Heart right ventricle (tissue), 16 donors: ENCODE measurements at regions not wholly inside any gene's neighbourhood (a gene's known extent, or its start where the extent isn't known, plus 50 kb on each side); places are given as distances from the start of the nearest gene placed in this dataset.
A peak's percentile ranks its signal among the peaks of the same experiment; 100 is the strongest.

Experiments used
- ATAC-seq, 8 donors: fragments of 200-7000 bp; cut with Tn5 transposase; one replicate each; pipeline ENCODE4 v1.9.1; 2020; ENCODE audit warnings: mild to moderate bottlenecking in 8 of 8, moderate library complexity in 8 of 8, moderate number of reproducible peaks in 1 of 8
- DNase-seq, 2 donors: peaks; one replicate each; pipeline ENCODE4 v3.0.0-alpha.2; 2020
- H3K27ac ChIP-seq, 10 donors: fragments of 200-600 bp; sonication (generic) in 2 of 10; one replicate each; pipeline versions ENCODE4 v1.5.0 to v1.8.0; 2020 to 2022; ENCODE audit warnings: mild to moderate bottlenecking in 3 of 10
- H3K27me3 ChIP-seq, 7 donors: fragments of 200-600 bp; one replicate each; pipeline ENCODE4 v1.8.0; 2021 to 2022; ENCODE audit warnings: mild to moderate bottlenecking in 2 of 7
- H3K36me3 ChIP-seq, 9 donors: fragments of 200-600 bp; sonication (generic) in 1 of 9; one replicate each; pipeline versions ENCODE4 v1.5.0 to v1.8.0; 2020 to 2022; ENCODE audit warnings: mild to moderate bottlenecking in 2 of 9
- H3K4me1 ChIP-seq, 9 donors: fragments of 200-600 bp; sonication (generic) in 1 of 9; one replicate each; pipeline versions ENCODE4 v1.5.0 to v1.8.0; 2020 to 2022; ENCODE audit warnings: mild to moderate bottlenecking in 4 of 9
- H3K4me3 ChIP-seq, 10 donors: fragments of 200-600 bp; sonication (generic) in 2 of 10; one replicate each; pipeline versions ENCODE4 v1.5.0 to v1.8.0; 2020 to 2022; ENCODE audit warnings: mild to moderate bottlenecking in 7 of 10, moderate library complexity in 2 of 10
- H3K9me3 ChIP-seq, 11 donors: fragments of 200-600 bp in 10 of 11; sonication (generic) in 2 of 11; one replicate each; pipeline versions ENCODE4 v1.5.0 to v1.8.0; 2013 to 2022; ENCODE audit warnings: mild to moderate bottlenecking in 2 of 11, control low read depth in 1 of 11, moderate library complexity in 1 of 11
- CTCF ChIP-seq, 9 donors: fragments of 200-600 bp; sonication (generic) in 2 of 9; IDR thresholded peaks; one replicate each; pipeline versions ENCODE4 v1.5.0 to v1.8.0; 2021 to 2022; ENCODE audit warnings: antibody characterized with exemption in 9 of 9, mild to moderate bottlenecking in 5 of 9, moderate library complexity in 1 of 9
- WGBS, 2 donors: extraction: QIAGEN DNeasy Blood & Tissue Kit; methylation state at CpG; one replicate each; pipeline ENCODE4 v1.1.7; 2013; ENCODE audit warnings: inconsistent platforms in 1 of 2; 5-methylcytosine and 5-hydroxymethylcytosine counted together
- intact Hi-C, 10 donors: fragments of 100-400 bp; cut with DNase I; formaldehyde crosslinking; loops; one replicate each; pipeline versions ENCODE4 v1.11.1 to v1.14.2; 2022
- donor health status: Arrhythmogenic right ventricular cardiomyopathy.
- donor health status: ischemic (EF 13 %, LVEDD 7.1; RV severe dilation, severe dysfunction).
- donor health status: healthy with polysubstance abuse.
- donor health status: DM: no; HTN: yes; CAD: no.
- donor health status: DM: no; HTN: no; CAD: no.
- donor health status: ischemic (EF 25% LVEDD 6.9; RV normal size, moderate dysfunction).
- donor health status: ischemic (EF 25% LVEDD 5.7; RV mildly dilated, moderate dysfunction).
- donor health status: healthy.
- donor health status: DM: yes; HTN: yes; CAD: no.
- donor health status: Ischemic cardiomyopathy.
- donor health status: ischemic (EF 35%, LVEDD 5.7; RV mildly dilated, moderate dysfunction).
- donor health status: nonischemic (EF 11% LVEDD 7.7; RV severe dilation, severe dysfunction).
- donor health status: DM: yes; HTN: yes; CAD: no.
- donor health status: PGD.
- donor health status: ischemic (EF 29% LVEDD 5.4; RV normal size, mild dysfunction).
- donor health status: nonischemic (EF 23%, LVEDD 6.1; RV moderate dilation, normal function).

- H3K4me1 ChIP-seq, result peaks cover 0 to 21% (median 4%) of the 10 kb centered on the region in 9 donors
- DNase-seq (no peak), ATAC-seq (no peak)
- no peak overlapping the region for H3K27ac ChIP-seq
- no peaks in the 10 kb centered on the region for H3K36me3 ChIP-seq
- 82 to 87% methylated on average over 3 of the region's 3 CpGs for WGBS, 2 donors
- peaks cover 0 to 10% (median 0%) of the 10 kb centered on the region in 11 donors for H3K9me3 ChIP-seq
- TF ChIP-seq CTCF (IDR thresholded peaks at IDR 0.05), result no peak
- intact Hi-C loops, result no loop called here
- H3K27me3 ChIP-seq, result no peaks in the 10 kb centered on the region
- no peak overlapping the region for H3K4me3 ChIP-seq
These were observed 213.6 kb upstream of the TBX20 start for GRCh38 chr7:35467456-35467978.

- Histone ChIP-seq H3K4me1 (peaks cover 0 to 21% (median 4%) of the 10 kb centered on the region in 9 donors), H3K4me3 (peak overlapping the region in 1 of 10 donors; percentile 7), H3K27ac (peak overlapping the region; percentile 29 to 90 (median 76)), H3K36me3 (no peaks in the 10 kb centered on the region), H3K27me3 (no peaks in the 10 kb centered on the region), H3K9me3 (peaks cover 0 to 10% (median 0%) of the 10 kb centered on the region in 11 donors)
- no peak for TF ChIP-seq CTCF (IDR thresholded peaks at IDR 0.05)
- intact Hi-C loops, result loop anchor here in 1 of 10 donors (2.0 kb wide), 1 partner anchor 19 kb away; no protein-coding TSS in a partner anchor
- 21 to 37% methylated on average over 18 of the region's 18 CpGs for WGBS, 2 donors
- ATAC-seq (peak; percentile 83 to 95 (median 93)), DNase-seq (peak; percentile 76 to 83)
These were observed 212.0 kb upstream of the TBX20 start for GRCh38 chr7:35465791-35466336.

DNA sequence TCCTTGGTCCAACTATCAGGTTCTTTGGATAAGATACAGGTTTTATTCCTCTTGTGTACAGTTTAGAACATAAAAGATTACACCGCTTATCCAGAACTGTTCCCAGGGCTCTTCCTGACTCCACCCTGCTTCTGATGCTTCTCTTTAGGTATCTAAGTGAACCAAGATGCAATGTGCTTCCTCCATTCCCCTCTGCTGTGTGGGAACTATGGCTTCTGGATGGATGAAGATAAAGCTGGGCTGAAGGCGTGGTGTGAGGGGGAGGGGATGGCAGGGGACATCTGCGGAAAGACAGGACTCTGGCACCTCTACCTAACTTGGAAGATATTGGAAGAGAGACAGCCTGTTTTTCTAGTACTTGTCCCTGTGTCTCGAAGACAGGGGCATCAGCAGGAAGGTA, 209.9 kb upstream of the TBX20 start:
- intact Hi-C loops, result loop anchor here in 1 of 10 donors (2.0 kb wide), 1 partner anchor 17 kb away; no protein-coding TSS in a partner anchor
- Histone ChIP-seq H3K36me3 (no peaks in the 10 kb centered on the region), H3K9me3 (peaks cover 0 to 10% (median 0%) of the 10 kb centered on the region in 11 donors), H3K4me1 (peaks cover 0 to 21% (median 4%) of the 10 kb centered on the region in 9 donors), H3K4me3 (no peak overlapping the region), H3K27me3 (no peaks in the 10 kb centered on the region), H3K27ac (no peak overlapping the region)
- ATAC-seq (no peak), DNase-seq (no peak)
- TF ChIP-seq CTCF (IDR thresholded peaks at IDR 0.05), result no peak
- 53 to 57% methylated on average over 4 of the region's 4 CpGs for WGBS, 2 donors

DNA sequence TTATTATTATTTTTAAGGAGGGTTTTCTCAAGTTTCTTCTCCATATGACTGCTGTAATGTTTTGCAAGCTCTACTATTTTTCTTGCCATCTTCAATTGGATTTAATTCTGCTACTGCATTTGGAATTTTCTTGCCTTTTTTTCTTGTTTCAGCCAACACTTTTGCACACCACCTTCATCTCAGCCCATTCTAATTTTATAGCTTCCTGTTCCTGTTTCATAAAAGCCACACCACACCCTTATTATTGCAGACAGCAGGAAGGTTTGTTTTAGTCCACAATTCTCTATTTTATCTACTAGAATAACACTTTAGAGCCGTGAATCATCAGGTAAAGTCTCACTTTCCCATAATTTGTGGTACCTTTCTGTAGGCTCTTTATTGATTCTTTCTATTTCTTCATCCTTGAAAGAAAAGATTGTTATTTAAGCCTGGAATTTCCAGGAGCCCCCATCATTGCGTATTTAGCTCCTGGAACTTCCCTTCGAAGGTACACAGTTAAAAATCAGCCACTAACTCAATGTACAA, 209.3 kb upstream of the TBX20 start:
- TF ChIP-seq CTCF (IDR thresholded peaks at IDR 0.05), result no peak
- Histone ChIP-seq H3K9me3 (peaks cover 0 to 15% (median 0%) of the 10 kb centered on the region in 11 donors), H3K36me3 (no peaks in the 10 kb centered on the region), H3K4me1 (peaks cover 0 to 21% (median 4%) of the 10 kb centered on the region in 9 donors), H3K27ac (no peak overlapping the region), H3K27me3 (no peaks in the 10 kb centered on the region), H3K4me3 (no peak overlapping the region)
- intact Hi-C loops, result no loop called here
- 68 to 88% methylated on average over 3 of the region's 3 CpGs for WGBS, 2 donors
- DNase-seq (no peak), ATAC-seq (no peak)
